ENCODE measurements at regions not wholly inside any gene's neighbourhood (a gene's known extent, or its start where the extent isn't known, plus 50 kb on each side); places are given as distances from the start of the nearest gene placed in this dataset.

- no peak overlapping the region for H3K4me3 ChIP-seq
- no peaks in the 10 kb centered on the region for H3K27me3 ChIP-seq
- ATAC-seq (no peak), DNase-seq (no peak)
- TF ChIP-seq POLR2A (IDR thresholded peaks at IDR 0.05) (no peak), CTCF (IDR thresholded peaks at IDR 0.05 in 4 of 5, conservative IDR thresholded peaks at IDR 0.05 in 1 of 5) (no peak)
- no peaks in the 10 kb centered on the region for H3K9me3 ChIP-seq
- H3K36me3 ChIP-seq = no peaks in the 10 kb centered on the region
- H3K4me1 ChIP-seq = no peaks in the 10 kb centered on the region
- H3K27ac ChIP-seq = no peak overlapping the region
- in situ Hi-C loops (cut with MboI; ENCODE audit: low sequenced_read_pairs in 4 of 4) (loop anchor here in 1 of 4 donors (25.0 kb wide), 1 partner anchor 669 kb away; no protein-coding TSS in a partner anchor), intact Hi-C loops (cut with DNase I; ENCODE audit: low total_unique reads) (no loop called here)
Measured at GRCh38 chr2:65580824-65581223, 148.4 kb upstream of the SPRED2 start.

- intact Hi-C loops (cut with DNase I; ENCODE audit: low total_unique reads) (loop anchor here (5.0 kb wide), 1 partner anchor 662 kb away; no protein-coding TSS in a partner anchor), in situ Hi-C loops (cut with MboI; ENCODE audit: low sequenced_read_pairs in 4 of 4) (loop anchor here in 1 of 4 donors (25.0 kb wide), 1 partner anchor 667 kb away; no protein-coding TSS in a partner anchor)
- H3K27ac ChIP-seq = no peak overlapping the region
- H3K4me1 ChIP-seq = peaks cover 0 to 3% of the 10 kb centered on the region in 2 donors
- no peaks in the 10 kb centered on the region for H3K27me3 ChIP-seq
- DNase-seq (no peak), ATAC-seq (no peak)
- no peaks in the 10 kb centered on the region for H3K36me3 ChIP-seq
- no peaks in the 10 kb centered on the region for H3K9me3 ChIP-seq
- no peak overlapping the region for H3K4me3 ChIP-seq
- TF ChIP-seq CTCF (IDR thresholded peaks at IDR 0.05 in 4 of 5, conservative IDR thresholded peaks at IDR 0.05 in 1 of 5) (no peak), POLR2A (IDR thresholded peaks at IDR 0.05) (no peak)
Measured at GRCh38 chr2:65579506-65580235, 147.3 kb upstream of the SPRED2 start.

GRCh38 chr2:65577654-65578053, 145.3 kb upstream of the SPRED2 start:
- no peak for TF ChIP-seq CTCF (IDR thresholded peaks at IDR 0.05 in 4 of 5, conservative IDR thresholded peaks at IDR 0.05 in 1 of 5)
- TF ChIP-seq POLR2A (IDR thresholded peaks at IDR 0.05) = no peak
- Histone ChIP-seq H3K9me3 (no peaks in the 10 kb centered on the region), H3K27ac (no peak overlapping the region), H3K4me3 (no peak overlapping the region), H3K27me3 (no peaks in the 10 kb centered on the region), H3K36me3 (no peaks in the 10 kb centered on the region), H3K4me1 (peaks cover 0 to 7% of the 10 kb centered on the region in 2 donors)
- DNase-seq (no peak), ATAC-seq (no peak)
- intact Hi-C loops (cut with DNase I; ENCODE audit: low total_unique reads) = loop anchor here (5.0 kb wide), 1 partner anchor 660 kb away; no protein-coding TSS in a partner anchor
- in situ Hi-C loops (cut with MboI; ENCODE audit: low sequenced_read_pairs in 4 of 4) = loop anchor here in 1 of 4 donors (25.0 kb wide), 1 partner anchor 665 kb away; no protein-coding TSS in a partner anchor

GRCh38 chr2:65576861-65577601, 144.6 kb upstream of the SPRED2 start:
- no peak for ATAC-seq

More at GRCh38 chr2:65576861-65577601, 144.6 kb upstream of the SPRED2 start:
- no peak for DNase-seq
- Histone ChIP-seq H3K27me3 (no peaks in the 10 kb centered on the region), H3K4me3 (no peak overlapping the region), H3K27ac (no peak overlapping the region), H3K4me1 (peaks cover 0 to 7% of the 10 kb centered on the region in 2 donors), H3K36me3 (no peaks in the 10 kb centered on the region), H3K9me3 (no peaks in the 10 kb centered on the region)
- intact Hi-C loops (cut with DNase I; ENCODE audit: low total_unique reads) (loop anchor here (5.0 kb wide), 1 partner anchor 660 kb away; no protein-coding TSS in a partner anchor), in situ Hi-C loops (cut with MboI; ENCODE audit: low sequenced_read_pairs in 4 of 4) (loop anchor here in 1 of 4 donors (25.0 kb wide), 1 partner anchor 665 kb away; no protein-coding TSS in a partner anchor)
- TF ChIP-seq POLR2A (IDR thresholded peaks at IDR 0.05) (no peak), CTCF (IDR thresholded peaks at IDR 0.05 in 4 of 5, conservative IDR thresholded peaks at IDR 0.05 in 1 of 5) (no peak)
